Testis (tissue), 2 donors: ENCODE measurements at regions not wholly inside any gene's neighbourhood (a gene's known extent, or its start where the extent isn't known, plus 50 kb on each side); places are given as distances from the start of the nearest gene placed in this dataset.

Experiments
- DNase-seq: peaks from one replicate; pipeline ENCODE4 v3.0.0-alpha.2; 2019
- H3K27ac ChIP-seq, 2 donors: fragments of 200-600 bp; sonication (generic); one replicate each; pipeline ENCODE4 v1.5.1; 2019
- H3K27me3 ChIP-seq: fragments of 200-600 bp; sonication (generic); one replicate; pipeline ENCODE4 v1.5.1; 2019
- H3K36me3 ChIP-seq: fragments of 200-600 bp; sonication (generic); one replicate; pipeline ENCODE4 v1.5.1; 2017; ENCODE audit warnings: low read depth; ENCODE audit errors: missing control alignments
- H3K4me1 ChIP-seq: fragments of 200-600 bp; sonication (generic); one replicate; pipeline ENCODE4 v1.5.1; 2019
- H3K4me3 ChIP-seq, 2 donors: fragments of 200-600 bp; sonication (generic); one replicate each; pipeline ENCODE4 v1.5.1; 2017 to 2019
- H3K9me3 ChIP-seq: fragments of 200-600 bp; sonication (generic); one replicate; pipeline ENCODE4 v1.5.1; 2017
- POLR2A ChIP-seq: fragments of 450-650 bp; IDR thresholded peaks from one replicate; pipeline ENCODE4 v1.6.1; 2017; ENCODE audit warnings: antibody characterized with exemption, mild to moderate bottlenecking, moderate library complexity
- WGBS, 2 donors: methylation state at CpG; one replicate each; pipeline ENCODE4 v1.1.5; 2018; 5-methylcytosine and 5-hydroxymethylcytosine counted together
- intact Hi-C: fragments of 100-400 bp; cut with DNase I; formaldehyde crosslinking; loops from one replicate; pipeline ENCODE4 v1.15.1; 2023; ENCODE audit warnings: low total_unique reads
- TF ChIP-seq, protein P1 (sequence below), 3 experiments: fragments of 450-650 bp in 2 of 3; fragments of 200-600 bp in 1 of 3; sonication (generic) in 1 of 3; IDR thresholded peaks; one replicate each; pipeline ENCODE4 v1.5.1; 2016 to 2019; ENCODE audit warnings: antibody characterized with exemption in 3 of 3, mild to moderate bottlenecking in 2 of 3, moderate library complexity in 1 of 3

DNA sequence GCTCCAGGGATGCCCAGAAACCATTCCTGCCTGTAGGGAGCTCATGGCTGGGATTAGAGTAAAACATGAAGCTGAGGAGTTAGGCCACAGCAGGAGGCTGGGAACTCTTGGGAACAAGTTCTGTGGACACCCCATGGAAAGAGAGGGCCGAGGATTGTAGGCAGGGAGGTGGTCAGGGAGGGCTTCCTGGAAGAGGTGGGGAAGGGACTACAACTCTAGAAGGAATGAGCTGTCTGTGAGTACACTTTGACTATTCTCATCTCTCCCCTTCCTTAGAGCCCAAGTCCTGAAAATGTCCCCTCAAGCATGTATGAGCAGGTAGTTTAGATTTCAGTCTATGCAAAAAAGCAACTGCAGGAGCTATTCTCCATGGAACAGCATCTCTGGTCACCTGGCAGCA, 139.9 kb upstream of the GLI2 start:
- Histone ChIP-seq H3K27ac (no peak overlapping the region), H3K4me3 (no peak overlapping the region), H3K4me1 (peaks cover 14% of the 10 kb centered on the region), H3K27me3 (no peaks in the 10 kb centered on the region), H3K9me3 (no peaks in the 10 kb centered on the region), H3K36me3 (no peaks in the 10 kb centered on the region)
- TF ChIP-seq, protein P1, sequence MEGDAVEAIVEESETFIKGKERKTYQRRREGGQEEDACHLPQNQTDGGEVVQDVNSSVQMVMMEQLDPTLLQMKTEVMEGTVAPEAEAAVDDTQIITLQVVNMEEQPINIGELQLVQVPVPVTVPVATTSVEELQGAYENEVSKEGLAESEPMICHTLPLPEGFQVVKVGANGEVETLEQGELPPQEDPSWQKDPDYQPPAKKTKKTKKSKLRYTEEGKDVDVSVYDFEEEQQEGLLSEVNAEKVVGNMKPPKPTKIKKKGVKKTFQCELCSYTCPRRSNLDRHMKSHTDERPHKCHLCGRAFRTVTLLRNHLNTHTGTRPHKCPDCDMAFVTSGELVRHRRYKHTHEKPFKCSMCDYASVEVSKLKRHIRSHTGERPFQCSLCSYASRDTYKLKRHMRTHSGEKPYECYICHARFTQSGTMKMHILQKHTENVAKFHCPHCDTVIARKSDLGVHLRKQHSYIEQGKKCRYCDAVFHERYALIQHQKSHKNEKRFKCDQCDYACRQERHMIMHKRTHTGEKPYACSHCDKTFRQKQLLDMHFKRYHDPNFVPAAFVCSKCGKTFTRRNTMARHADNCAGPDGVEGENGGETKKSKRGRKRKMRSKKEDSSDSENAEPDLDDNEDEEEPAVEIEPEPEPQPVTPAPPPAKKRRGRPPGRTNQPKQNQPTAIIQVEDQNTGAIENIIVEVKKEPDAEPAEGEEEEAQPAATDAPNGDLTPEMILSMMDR (IDR thresholded peaks at IDR 0.05) = no peak
- TF ChIP-seq POLR2A = no peak
- 92 to 100% methylated on average over 1 of the region's 1 CpG for WGBS, 2 donors
- DNase-seq = no peak
- intact Hi-C loops = no loop called here

DNA sequence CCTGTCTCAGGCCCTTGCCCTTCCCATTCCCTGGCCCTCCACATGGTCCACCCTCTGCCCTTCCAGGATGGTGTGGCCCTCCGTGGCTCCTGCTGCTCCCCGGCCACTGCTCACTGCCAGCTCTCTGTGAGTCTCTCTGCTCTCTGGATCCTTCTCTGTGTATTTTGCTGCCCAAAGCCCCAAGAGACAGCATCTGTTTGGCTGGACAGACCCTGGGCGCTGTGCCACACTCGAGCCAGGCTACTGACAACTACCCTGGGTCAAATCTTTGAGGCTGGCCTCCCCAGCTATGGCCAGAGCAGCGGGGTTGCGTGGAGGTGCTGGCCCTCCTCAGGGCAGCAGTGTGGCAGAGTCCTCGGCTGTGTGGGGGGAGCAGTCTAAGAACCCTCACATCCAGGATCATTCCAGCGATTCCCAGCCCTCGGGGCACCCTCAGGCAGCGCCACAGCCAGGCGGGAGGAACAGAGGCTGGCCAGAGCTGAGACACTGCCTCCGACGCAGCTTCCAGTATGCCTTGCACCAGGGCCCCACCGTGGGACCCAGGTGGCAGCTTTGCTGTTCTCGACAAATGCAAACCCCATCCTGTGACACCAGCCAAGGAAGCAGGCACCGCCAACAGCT, 139.4 kb upstream of the GLI2 start:
- no peaks in the 10 kb centered on the region for H3K9me3 ChIP-seq
- H3K4me3 ChIP-seq = no peak overlapping the region
- no peak for DNase-seq
- H3K27ac ChIP-seq = peak overlapping the region in 1 of 2 donors; percentile 21
- H3K36me3 ChIP-seq = no peaks in the 10 kb centered on the region
- H3K27me3 ChIP-seq = no peaks in the 10 kb centered on the region
- TF ChIP-seq, protein P1 (IDR thresholded peaks at IDR 0.05) = no peak
- TF ChIP-seq POLR2A = no peak
- WGBS, 2 donors = 64 to 71% methylated on average over 9 to 16 of the region's 16 CpGs
- intact Hi-C loops = no loop called here
- peaks cover 14% of the 10 kb centered on the region for H3K4me1 ChIP-seq

DNA sequence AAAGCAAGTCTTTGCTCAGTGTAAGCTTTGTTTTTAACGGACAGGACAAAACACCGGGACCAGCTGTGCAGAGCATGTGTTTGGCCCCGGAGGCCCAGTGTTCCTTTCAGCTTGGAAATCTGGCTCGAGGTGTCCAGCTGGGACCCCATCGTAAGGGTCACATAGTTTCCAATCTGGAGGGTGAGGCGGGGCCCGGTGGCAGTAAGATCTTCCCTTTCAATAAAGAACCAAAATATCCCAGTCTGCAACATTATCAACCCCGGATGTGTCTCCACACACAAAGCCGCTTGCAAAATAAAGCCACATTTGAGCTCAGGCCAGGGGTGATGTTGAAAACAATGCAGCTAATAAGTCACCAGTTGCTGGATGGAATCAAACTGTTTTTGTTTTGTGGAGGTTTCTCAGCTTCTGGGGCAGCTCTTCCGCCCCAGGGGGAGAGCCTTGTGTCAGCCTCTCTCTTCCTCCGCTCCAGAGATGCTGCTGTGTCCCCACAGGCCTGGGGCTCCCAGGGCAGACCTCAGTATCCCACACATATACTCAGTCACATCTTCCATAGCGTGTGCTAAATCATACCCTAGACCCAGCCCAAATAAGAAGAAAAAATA, 138.6 kb upstream of the GLI2 start:
- TF ChIP-seq POLR2A = no peak
- TF ChIP-seq, protein P1 (IDR thresholded peaks at IDR 0.05) = no peak
- H3K4me3 ChIP-seq = no peak overlapping the region

DNA sequence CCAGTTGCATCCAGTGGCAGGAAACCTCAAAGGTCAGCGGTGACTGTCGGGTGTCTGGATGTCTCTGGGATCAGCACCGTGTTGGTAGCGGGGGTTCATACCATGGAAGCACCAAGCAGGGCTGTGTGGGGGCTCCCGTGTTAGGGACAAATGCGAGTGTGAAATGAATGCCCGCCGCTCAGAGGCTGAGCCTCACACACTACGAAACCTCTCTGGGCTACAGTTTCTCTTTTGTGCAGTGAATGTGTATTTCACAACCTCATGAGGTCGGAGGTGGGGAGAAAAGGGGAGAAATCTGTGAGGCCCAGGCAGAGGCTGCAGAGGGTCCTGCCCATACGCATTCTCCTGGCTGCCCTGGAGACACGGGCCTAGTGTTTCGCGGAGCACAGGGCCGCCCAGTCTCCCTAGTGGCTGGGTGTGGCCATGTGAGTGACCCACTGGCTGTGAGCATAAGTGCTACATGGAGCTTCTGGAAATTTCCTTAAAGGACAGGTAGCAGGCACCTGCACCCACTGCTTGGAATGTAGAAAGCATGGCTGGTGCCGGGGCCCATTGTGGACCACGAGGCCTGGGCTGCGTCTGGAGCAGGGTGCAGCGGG, 138.0 kb upstream of the GLI2 start:
- Histone ChIP-seq H3K27ac (no peak overlapping the region), H3K9me3 (no peaks in the 10 kb centered on the region), H3K4me1 (peaks cover 14% of the 10 kb centered on the region), H3K4me3 (no peak overlapping the region), H3K27me3 (no peaks in the 10 kb centered on the region), H3K36me3 (no peaks in the 10 kb centered on the region)
- no peak for TF ChIP-seq POLR2A
- TF ChIP-seq, protein P1 (IDR thresholded peaks at IDR 0.05) = no peak
- DNase-seq = no peak
- 90 to 94% methylated on average over 19 of the region's 19 CpGs for WGBS, 2 donors
- intact Hi-C loops = no loop called here

More for the DNA sequence above, 138.6 kb upstream of the GLI2 start:
- 54 to 58% methylated on average over 12 of the region's 12 CpGs for WGBS, 2 donors
- Histone ChIP-seq H3K4me1 (peaks cover 14% of the 10 kb centered on the region), H3K27ac (peak overlapping the region in 1 of 2 donors; percentile 21), H3K9me3 (no peaks in the 10 kb centered on the region), H3K27me3 (no peaks in the 10 kb centered on the region), H3K36me3 (no peaks in the 10 kb centered on the region)
- intact Hi-C loops = no loop called here
- DNase-seq = peak; percentile 74
